HCT116 (cell line): ENCODE measurements at regions not wholly inside any gene's neighbourhood (a gene's known extent, or its start where the extent isn't known, plus 50 kb on each side); places are given as distances from the start of the nearest gene placed in this dataset.

ENCODE experiments used
- ATAC-seq: fragments of 200-7000 bp; cut with Tn5 transposase; 2 replicates; pipeline ENCODE4 v1.9.1; 2020; ENCODE audit warnings: mild to moderate bottlenecking, moderate library complexity
- BruUV-seq: library from RNA; stranded (reverse); fragments of 400-500 nt; replicated peaks from 2 replicates; lab custom pipeline; 2021; lab: Mats Ljungman, UMichigan
- CTCF ChIA-PET: fragments of 300-600 bp; sonication (Branson Sonifier 250); formaldehyde crosslinking; loops from one replicate; lab custom pipeline; 2021; ENCODE audit warnings: antibody characterized with exemption; lab: Charles Lee
- POLR2A ChIA-PET: fragments of 300-600, 350-600 bp; sonication (Branson Sonifier 250); formaldehyde crosslinking; loops from one replicate; lab custom pipeline; 2021; ENCODE audit warnings: antibody characterized with exemption; lab: Charles Lee
- RAD21 ChIA-PET, 2 experiments: fragments of 300-600 bp; sonication (Branson Sonifier 250); formaldehyde crosslinking; loops; one replicate each; lab custom pipeline; 2023; ENCODE audit warnings: low total read pairs in 2 of 2; ENCODE audit not compliant: uncharacterized antibody in 2 of 2, unreplicated experiment in 2 of 2, low non-redundant PET in 1 of 2; lab: Charles Lee
- DNase-seq: peaks from one replicate; pipeline ENCODE4 v3.0.0-alpha.2; 2010; ENCODE audit warnings: low read depth, low spot score
- H2AFZ ChIP-seq: fragments of 200-600 bp; shearing (Covaris generic), sonication (generic); 2 replicates; pipeline ENCODE4 v1.6.1; 2017; ENCODE audit warnings: low read depth, mixed run types, mixed read lengths, antibody characterized with exemption, low read length; ENCODE audit not compliant: poor library complexity, severe bottlenecking
- H3K27ac ChIP-seq: 2 replicates; pipeline ENCODE4 v1.5.1; 2012; ENCODE audit warnings: low read depth, low read length
- H3K27me3 ChIP-seq: fragments of 200-600 bp; sonication (generic); 2 replicates; pipeline ENCODE4 v1.6.1; 2016; ENCODE audit warnings: mixed run types, low read length, mixed read lengths; ENCODE audit not compliant: insufficient read depth
- H3K36me3 ChIP-seq, 2 experiments: fragments of 200-500 bp in 1 of 2; fragments of 200-600 bp in 1 of 2; sonication (Bioruptor generic) in 1 of 2; sonication (generic) in 1 of 2; 2 replicates each; pipeline versions ENCODE4 v1.5.1 to v1.6.1; 2014 to 2016; ENCODE audit warnings: low read length in 2 of 2, inconsistent platforms in 1 of 2, mixed read lengths in 1 of 2, mixed run types in 1 of 2; ENCODE audit not compliant: insufficient read depth in 2 of 2, control insufficient read depth in 1 of 2
- H3K4me1 ChIP-seq, 2 experiments: fragments of 200-600 bp in 1 of 2; sonication (generic) in 1 of 2; 2 replicates each; pipeline versions ENCODE4 v1.5.1 to v1.6.1; 2012 to 2017; ENCODE audit warnings: low read length in 2 of 2, inconsistent platforms in 1 of 2, mild to moderate bottlenecking in 1 of 2, mixed read lengths in 1 of 2, mixed run types in 1 of 2, moderate library complexity in 1 of 2; ENCODE audit not compliant: insufficient read depth in 2 of 2, control insufficient read depth in 1 of 2
- H3K4me2 ChIP-seq: fragments of 200-600 bp; sonication (generic); 2 replicates; pipeline ENCODE4 v1.6.1; 2017; ENCODE audit warnings: mixed run types, low read length, mixed read lengths
- H3K4me3 ChIP-seq, 2 experiments: fragments of 200-600 bp in 1 of 2; sonication (generic) in 1 of 2; replicated peaks in 1 of 2; 2 replicates each; pipeline ENCODE4 v1.5.1; 2011 to 2016; ENCODE audit warnings: low read length in 2 of 2, control low read depth in 1 of 2, low read depth in 1 of 2, mild to moderate bottlenecking in 1 of 2, mixed read lengths in 1 of 2, mixed run types in 1 of 2
- H3K79me2 ChIP-seq: fragments of 200-600 bp; sonication (generic); 2 replicates; pipeline ENCODE4 v1.6.1; 2017; ENCODE audit warnings: mild to moderate bottlenecking, mixed run types, low read length, moderate library complexity, mixed read lengths; ENCODE audit not compliant: insufficient read depth
- H3K9ac ChIP-seq: fragments of 200-600 bp; sonication (generic); 2 replicates; pipeline ENCODE4 v1.6.1; 2016; ENCODE audit warnings: low read length, mixed read lengths
- H3K9me2 ChIP-seq: fragments of 200-600 bp; sonication (generic), shearing (Covaris generic); 2 replicates; pipeline ENCODE4 v1.6.1; 2017; ENCODE audit warnings: mixed run types, mild to moderate bottlenecking, moderate library complexity; ENCODE audit not compliant: insufficient read depth
- H3K9me3 ChIP-seq, 2 experiments: fragments of 200-500 bp in 1 of 2; fragments of 200-600 bp in 1 of 2; sonication (Bioruptor generic) in 1 of 2; sonication (generic) in 1 of 2; 2 replicates each; pipeline ENCODE4 v1.6.1; 2014 to 2017; ENCODE audit warnings: low read length in 2 of 2, mixed read lengths in 2 of 2, inconsistent platforms in 1 of 2, low read depth in 1 of 2, mild to moderate bottlenecking in 1 of 2, mixed run types in 1 of 2, moderate library complexity in 1 of 2; ENCODE audit not compliant: control insufficient read depth in 1 of 2, insufficient read depth in 1 of 2
- H4K20me1 ChIP-seq: fragments of 200-600 bp; sonication (generic), shearing (Covaris generic); 2 replicates; pipeline ENCODE4 v1.6.1; 2017; ENCODE audit warnings: mixed run types, mild to moderate bottlenecking, moderate library complexity; ENCODE audit not compliant: insufficient read depth
- CBX3 ChIP-seq: IDR thresholded peaks from 2 replicates; pipeline ENCODE4 v1.6.1; 2012; ENCODE audit warnings: low read depth
- CEBPB ChIP-seq: IDR thresholded peaks from 2 replicates; pipeline ENCODE4 v1.6.1; 2012; ENCODE audit warnings: low read depth
- CTCF ChIP-seq, 3 experiments: fragments of 200-600 bp in 1 of 3; sonication (generic) in 1 of 3; IDR thresholded peaks in 2 of 3; conservative IDR thresholded peaks in 1 of 3; 2 replicates each; pipeline ENCODE4 v1.5.1; 2012 to 2017; ENCODE audit warnings: low read depth in 2 of 3, low read length in 2 of 3, antibody characterized with exemption in 1 of 3, borderline replicate concordance in 1 of 3, control low read depth in 1 of 3, mild to moderate bottlenecking in 1 of 3, mixed read lengths in 1 of 3, mixed run types in 1 of 3, moderate library complexity in 1 of 3; ENCODE audit not compliant: insufficient read depth in 1 of 3
- EGR1 ChIP-seq: IDR thresholded peaks from 2 replicates; pipeline ENCODE4 v1.6.1; 2012; ENCODE audit warnings: low read depth
- EZH2 ChIP-seq: fragments of 200-600 bp; sonication (generic); IDR thresholded peaks from 2 replicates; pipeline ENCODE4 v1.6.1; 2017; ENCODE audit warnings: antibody characterized with exemption, mixed run types
- EZH2phosphoT487 ChIP-seq: fragments of 200-600 bp; IDR thresholded peaks from 2 replicates; pipeline ENCODE4 v1.6.1; 2018; ENCODE audit warnings: antibody characterized with exemption, borderline replicate concordance
- FOSL1 ChIP-seq: IDR thresholded peaks from 2 replicates; pipeline ENCODE4 v1.6.1; 2012; ENCODE audit warnings: low read depth
- JUND ChIP-seq: IDR thresholded peaks from 2 replicates; pipeline ENCODE4 v1.6.1; 2012
- MAX ChIP-seq: IDR thresholded peaks from 2 replicates; pipeline ENCODE4 v1.6.1; 2012
- POLR2A ChIP-seq: IDR thresholded peaks from 2 replicates; pipeline ENCODE4 v1.7.0; 2011; ENCODE audit warnings: borderline replicate concordance; ENCODE audit not compliant: insufficient read depth, insufficient read length; ENCODE audit errors: extremely low read depth
- POLR2AphosphoS5 ChIP-seq: IDR thresholded peaks from 2 replicates; pipeline ENCODE4 v1.6.1; 2011; ENCODE audit warnings: mild to moderate bottlenecking, low read depth, low read length, moderate library complexity
- RAD21 ChIP-seq: IDR thresholded peaks from 2 replicates; pipeline ENCODE4 v1.6.1; 2012; ENCODE audit warnings: low read depth, mild to moderate bottlenecking
- REST ChIP-seq: IDR thresholded peaks from 2 replicates; pipeline ENCODE4 v1.6.1; 2012; ENCODE audit warnings: low read depth
- SP1 ChIP-seq: IDR thresholded peaks from 2 replicates; pipeline ENCODE4 v1.6.1; 2012; ENCODE audit warnings: low read depth
- SRF ChIP-seq: IDR thresholded peaks from 2 replicates; pipeline ENCODE4 v1.6.1; 2012; ENCODE audit warnings: low read depth
- TCF7L2 ChIP-seq: IDR thresholded peaks from 2 replicates; pipeline ENCODE4 v1.7.0; 2011; ENCODE audit warnings: borderline replicate concordance, inconsistent platforms; ENCODE audit not compliant: insufficient read depth, insufficient read length; ENCODE audit errors: extremely low read depth
- ZBTB33 ChIP-seq: IDR thresholded peaks from 2 replicates; pipeline ENCODE4 v1.6.1; 2011; ENCODE audit warnings: mild to moderate bottlenecking, low read length, moderate library complexity; ENCODE audit not compliant: insufficient replicate concordance; ENCODE audit errors: extremely low read depth
- ZFX ChIP-seq: fragments of 450-650 bp; IDR thresholded peaks from 2 replicates; pipeline ENCODE4 v1.6.1; 2017
- ZNF274 ChIP-seq: fragments of 200-500 bp; sonication (Bioruptor generic); IDR thresholded peaks from 2 replicates; pipeline ENCODE4 v1.6.1; 2014; ENCODE audit warnings: mild to moderate bottlenecking, low read depth, low read length, inconsistent platforms
- intact Hi-C: fragments of 100-400 bp; cut with micrococcal nuclease; formaldehyde crosslinking; loops from 2 replicates; pipeline ENCODE4 v1.10.0; 2022

- peaks cover 0 to 7% of the 10 kb centered on the region in 2 experiments; a peak in 2 of 4 replicates for H3K4me1 ChIP-seq
- H3K27ac ChIP-seq: no peak overlapping the region
- CTCF ChIA-PET: no interaction called here
- TF ChIP-seq CTCF (IDR thresholded peaks at IDR 0.05 in 2 of 3, conservative IDR thresholded peaks at IDR 0.05 in 1 of 3; ENCODE audit: borderline replicate concordance in 1 of 3, insufficient read depth in 1 of 3, low read depth in 2 of 3, low read length in 2 of 3): no peak
- no peak for TF ChIP-seq SRF
- no peak for TF ChIP-seq RAD21
- no peak for TF ChIP-seq MAX
- no peak for TF ChIP-seq JUND
- no peak for TF ChIP-seq CEBPB
- no peak for TF ChIP-seq ZNF274
- TF ChIP-seq EZH2phosphoT487: no peak
- no peak for TF ChIP-seq ZBTB33
- TF ChIP-seq POLR2AphosphoS5: no peak
- TF ChIP-seq CBX3: no peak
- TF ChIP-seq POLR2A: no peak
- no peak for TF ChIP-seq FOSL1
- TF ChIP-seq ZFX: no peak
- no peak for TF ChIP-seq REST
- TF ChIP-seq EZH2: no peak
- TF ChIP-seq SP1: no peak
- TF ChIP-seq TCF7L2: no peak
- no peak for TF ChIP-seq EGR1
- no peak overlapping the region for H3K9ac ChIP-seq
- H3K4me3 ChIP-seq: no peak overlapping the region
- peaks cover 2% of the 10 kb centered on the region; the same call in 1 of the 2 replicates for H3K9me2 ChIP-seq
- no peaks in the 10 kb centered on the region for H3K27me3 ChIP-seq
- no peaks in the 10 kb centered on the region for H3K9me3 ChIP-seq
- no peaks in the 10 kb centered on the region for H3K79me2 ChIP-seq
- DNase-seq (no peak), ATAC-seq (no peak)
- no peaks in the 10 kb centered on the region for H3K36me3 ChIP-seq
- no peaks in the 10 kb centered on the region for H4K20me1 ChIP-seq
- H2AFZ ChIP-seq: no peak overlapping the region
- no TSS peak for BruUV-seq
- RAD21 ChIA-PET: no interaction called here
- POLR2A ChIA-PET: no interaction called here
- H3K4me2 ChIP-seq: no peak overlapping the region
- intact Hi-C loops: no loop called here
Observed at GRCh38 chr6:140370976-140371870, 996.8 kb upstream of the CITED2 start.
